Adrenal gland (tissue), 5 donors: ENCODE measurements at regions not wholly inside any gene's neighbourhood (a gene's known extent, or its start where the extent isn't known, plus 50 kb on each side); places are given as distances from the start of the nearest gene placed in this dataset.

Source experiments
- POLR2A ChIP-seq, 2 donors: fragments of 450-650 bp; IDR thresholded peaks; one replicate each; pipeline ENCODE4 v1.6.1; 2017; ENCODE audit warnings: antibody characterized with exemption in 2 of 2, mild to moderate bottlenecking in 2 of 2, moderate library complexity in 1 of 2
- TF ChIP-seq, protein P1 (sequence below), 6 experiments: fragments of 450-650 bp in 4 of 6; fragments of 200-600 bp in 2 of 6; sonication (generic) in 1 of 6; IDR thresholded peaks; 1 replicate in 5 of 6; 2 replicates in 1 of 6; pipeline versions ENCODE4 v1.5.1 to v1.8.0; 2016 to 2021; ENCODE audit warnings: antibody characterized with exemption in 6 of 6, mild to moderate bottlenecking in 2 of 6, moderate library complexity in 1 of 6
- donor health status: DM: no; HTN: no; CAD: no.

DNA sequence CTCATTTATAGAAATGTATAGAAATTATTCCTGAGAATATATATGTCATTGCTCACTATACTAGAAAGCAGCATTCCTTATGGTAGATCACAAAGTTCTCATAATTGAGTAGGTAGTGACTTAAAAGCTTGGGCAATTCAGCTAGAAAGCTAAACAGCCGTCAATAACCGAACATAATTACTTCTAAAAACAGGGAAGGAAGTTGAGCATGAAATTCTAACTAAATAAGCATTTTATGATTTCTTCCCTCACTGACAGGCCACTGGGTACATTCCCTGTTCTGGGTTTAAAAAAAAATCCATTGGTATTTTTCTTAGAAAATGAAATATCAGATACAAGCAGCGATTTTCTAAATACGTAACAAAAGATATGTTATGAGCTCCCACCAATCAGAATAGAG, 91.1 kb upstream of the DAB2 start:
- TF ChIP-seq, protein P1, sequence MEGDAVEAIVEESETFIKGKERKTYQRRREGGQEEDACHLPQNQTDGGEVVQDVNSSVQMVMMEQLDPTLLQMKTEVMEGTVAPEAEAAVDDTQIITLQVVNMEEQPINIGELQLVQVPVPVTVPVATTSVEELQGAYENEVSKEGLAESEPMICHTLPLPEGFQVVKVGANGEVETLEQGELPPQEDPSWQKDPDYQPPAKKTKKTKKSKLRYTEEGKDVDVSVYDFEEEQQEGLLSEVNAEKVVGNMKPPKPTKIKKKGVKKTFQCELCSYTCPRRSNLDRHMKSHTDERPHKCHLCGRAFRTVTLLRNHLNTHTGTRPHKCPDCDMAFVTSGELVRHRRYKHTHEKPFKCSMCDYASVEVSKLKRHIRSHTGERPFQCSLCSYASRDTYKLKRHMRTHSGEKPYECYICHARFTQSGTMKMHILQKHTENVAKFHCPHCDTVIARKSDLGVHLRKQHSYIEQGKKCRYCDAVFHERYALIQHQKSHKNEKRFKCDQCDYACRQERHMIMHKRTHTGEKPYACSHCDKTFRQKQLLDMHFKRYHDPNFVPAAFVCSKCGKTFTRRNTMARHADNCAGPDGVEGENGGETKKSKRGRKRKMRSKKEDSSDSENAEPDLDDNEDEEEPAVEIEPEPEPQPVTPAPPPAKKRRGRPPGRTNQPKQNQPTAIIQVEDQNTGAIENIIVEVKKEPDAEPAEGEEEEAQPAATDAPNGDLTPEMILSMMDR (IDR thresholded peaks at IDR 0.05): no peak
- no peak for TF ChIP-seq POLR2A (IDR thresholded peaks at IDR 0.05)
